Vagina (tissue), 2 donors: ENCODE measurements at regions not wholly inside any gene's neighbourhood (a gene's known extent, or its start where the extent isn't known, plus 50 kb on each side); places are given as distances from the start of the nearest gene placed in this dataset.

Experiments
- DNase-seq, 2 donors: peaks; one replicate each; pipeline ENCODE4 v3.0.0-alpha.2; 2017; ENCODE audit errors: extremely low spot score in 2 of 2
- H3K27ac ChIP-seq: fragments of 200-600 bp; sonication (generic); one replicate; pipeline ENCODE4 v1.5.1; 2019
- H3K27me3 ChIP-seq: fragments of 200-600 bp; sonication (generic); one replicate; pipeline ENCODE4 v1.5.1; 2019
- H3K36me3 ChIP-seq, 2 donors: fragments of 200-600 bp; sonication (generic); one replicate each; pipeline ENCODE4 v1.5.1; 2017 to 2019
- H3K4me1 ChIP-seq: fragments of 200-600 bp; sonication (generic); one replicate; pipeline ENCODE4 v1.5.1; 2019
- H3K4me3 ChIP-seq, 2 donors: fragments of 200-600 bp; sonication (generic); 1 replicate in 1 of 2; 2 replicates in 1 of 2; pipeline ENCODE4 v1.5.1; 2016 to 2019
- H3K9me3 ChIP-seq: fragments of 200-600 bp; sonication (generic); one replicate; pipeline ENCODE4 v1.5.1; 2019
- POLR2A ChIP-seq, 2 donors: fragments of 450-650 bp; IDR thresholded peaks; one replicate each; pipeline ENCODE4 v1.6.1; 2017; ENCODE audit warnings: antibody characterized with exemption in 2 of 2, mild to moderate bottlenecking in 2 of 2, moderate library complexity in 2 of 2
- POLR2AphosphoS5 ChIP-seq, 2 donors: sonication (generic); formaldehyde crosslinking; IDR thresholded peaks; one replicate each; pipeline ENCODE4 v1.9.0; 2017; ENCODE audit warnings: antibody characterized with exemption in 2 of 2, mild to moderate bottlenecking in 2 of 2, low read depth in 1 of 2; ENCODE audit not compliant: insufficient read depth in 1 of 2
- intact Hi-C: fragments of 100-400 bp; cut with DNase I; formaldehyde crosslinking; loops from one replicate; pipeline ENCODE4 v1.15.1; 2023
- TF ChIP-seq, protein P1 (sequence below), 3 experiments: fragments of 450-650 bp in 2 of 3; fragments of 200-600 bp in 1 of 3; sonication (generic) in 1 of 3; IDR thresholded peaks; one replicate each; pipeline ENCODE4 v1.5.1; 2017 to 2019; ENCODE audit warnings: antibody characterized with exemption in 3 of 3, mild to moderate bottlenecking in 2 of 3, moderate library complexity in 2 of 3

DNA sequence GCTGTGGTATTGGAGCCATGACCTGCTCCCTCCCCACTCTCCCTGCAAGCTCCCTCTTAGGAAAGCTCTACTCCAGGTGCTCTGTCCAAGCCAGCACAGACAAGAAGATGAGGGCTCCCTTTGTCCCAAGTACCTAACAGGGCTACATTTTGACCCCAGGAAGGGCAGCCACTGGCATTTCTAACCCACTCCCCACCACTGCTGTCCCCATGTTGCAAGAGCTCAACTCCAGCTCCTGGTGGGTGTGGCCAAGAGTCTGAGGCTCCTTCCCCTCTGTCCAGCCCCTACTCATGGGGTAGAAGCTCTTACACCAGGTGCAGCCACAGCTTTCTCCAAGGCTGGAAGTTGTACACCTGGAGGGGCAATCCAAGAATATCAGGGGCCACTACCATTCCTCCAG is 127.0 kb upstream of the NPAS2 start:
- intact Hi-C loops: no loop called here
- DNase-seq: peak; percentile 52 to 56
- TF ChIP-seq POLR2A (IDR thresholded peaks at IDR 0.05): no peak
- TF ChIP-seq, protein P1, sequence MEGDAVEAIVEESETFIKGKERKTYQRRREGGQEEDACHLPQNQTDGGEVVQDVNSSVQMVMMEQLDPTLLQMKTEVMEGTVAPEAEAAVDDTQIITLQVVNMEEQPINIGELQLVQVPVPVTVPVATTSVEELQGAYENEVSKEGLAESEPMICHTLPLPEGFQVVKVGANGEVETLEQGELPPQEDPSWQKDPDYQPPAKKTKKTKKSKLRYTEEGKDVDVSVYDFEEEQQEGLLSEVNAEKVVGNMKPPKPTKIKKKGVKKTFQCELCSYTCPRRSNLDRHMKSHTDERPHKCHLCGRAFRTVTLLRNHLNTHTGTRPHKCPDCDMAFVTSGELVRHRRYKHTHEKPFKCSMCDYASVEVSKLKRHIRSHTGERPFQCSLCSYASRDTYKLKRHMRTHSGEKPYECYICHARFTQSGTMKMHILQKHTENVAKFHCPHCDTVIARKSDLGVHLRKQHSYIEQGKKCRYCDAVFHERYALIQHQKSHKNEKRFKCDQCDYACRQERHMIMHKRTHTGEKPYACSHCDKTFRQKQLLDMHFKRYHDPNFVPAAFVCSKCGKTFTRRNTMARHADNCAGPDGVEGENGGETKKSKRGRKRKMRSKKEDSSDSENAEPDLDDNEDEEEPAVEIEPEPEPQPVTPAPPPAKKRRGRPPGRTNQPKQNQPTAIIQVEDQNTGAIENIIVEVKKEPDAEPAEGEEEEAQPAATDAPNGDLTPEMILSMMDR (IDR thresholded peaks at IDR 0.05): no peak
- no peak for TF ChIP-seq POLR2AphosphoS5 (IDR thresholded peaks at IDR 0.05; ENCODE audit: insufficient read depth in 1 of 2, low read depth in 1 of 2)
- Histone ChIP-seq H3K27ac (no peak overlapping the region), H3K36me3 (no peaks in the 10 kb centered on the region), H3K9me3 (no peaks in the 10 kb centered on the region), H3K4me1 (no peaks in the 10 kb centered on the region), H3K4me3 (no peak overlapping the region), H3K27me3 (no peaks in the 10 kb centered on the region)

DNA sequence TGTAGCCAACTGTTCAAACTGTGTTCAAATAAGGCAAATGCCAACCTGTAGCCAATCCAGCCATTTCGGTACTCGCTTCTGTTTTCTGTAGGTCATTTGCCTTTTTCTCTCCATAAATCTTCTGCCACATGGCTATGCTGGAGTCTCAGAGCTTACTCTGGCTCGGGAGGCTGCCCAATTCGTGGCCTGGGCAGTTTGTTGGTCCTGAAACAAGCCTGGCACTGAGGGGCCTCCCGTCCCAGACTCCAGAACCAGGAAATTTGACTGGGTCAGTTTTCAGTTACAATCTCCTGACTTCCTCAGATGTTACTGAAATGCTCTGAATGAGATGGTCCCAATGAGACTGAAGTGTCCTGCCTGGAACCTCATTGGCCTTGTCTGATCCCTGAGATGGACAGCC is 120.8 kb upstream of the NPAS2 start:
- intact Hi-C loops: no loop called here
- H3K9me3 ChIP-seq: no peaks in the 10 kb centered on the region
- no peak for TF ChIP-seq POLR2AphosphoS5 (IDR thresholded peaks at IDR 0.05; ENCODE audit: insufficient read depth in 1 of 2, low read depth in 1 of 2)
- TF ChIP-seq POLR2A (IDR thresholded peaks at IDR 0.05): no peak
- TF ChIP-seq, protein P1 (IDR thresholded peaks at IDR 0.05): no peak
- no peak overlapping the region for H3K4me3 ChIP-seq
- H3K4me1 ChIP-seq: peaks cover 6% of the 10 kb centered on the region
- H3K36me3 ChIP-seq: no peaks in the 10 kb centered on the region
- H3K27ac ChIP-seq: no peak overlapping the region
- peak; percentile 58 to 60 for DNase-seq
- no peaks in the 10 kb centered on the region for H3K27me3 ChIP-seq

DNA sequence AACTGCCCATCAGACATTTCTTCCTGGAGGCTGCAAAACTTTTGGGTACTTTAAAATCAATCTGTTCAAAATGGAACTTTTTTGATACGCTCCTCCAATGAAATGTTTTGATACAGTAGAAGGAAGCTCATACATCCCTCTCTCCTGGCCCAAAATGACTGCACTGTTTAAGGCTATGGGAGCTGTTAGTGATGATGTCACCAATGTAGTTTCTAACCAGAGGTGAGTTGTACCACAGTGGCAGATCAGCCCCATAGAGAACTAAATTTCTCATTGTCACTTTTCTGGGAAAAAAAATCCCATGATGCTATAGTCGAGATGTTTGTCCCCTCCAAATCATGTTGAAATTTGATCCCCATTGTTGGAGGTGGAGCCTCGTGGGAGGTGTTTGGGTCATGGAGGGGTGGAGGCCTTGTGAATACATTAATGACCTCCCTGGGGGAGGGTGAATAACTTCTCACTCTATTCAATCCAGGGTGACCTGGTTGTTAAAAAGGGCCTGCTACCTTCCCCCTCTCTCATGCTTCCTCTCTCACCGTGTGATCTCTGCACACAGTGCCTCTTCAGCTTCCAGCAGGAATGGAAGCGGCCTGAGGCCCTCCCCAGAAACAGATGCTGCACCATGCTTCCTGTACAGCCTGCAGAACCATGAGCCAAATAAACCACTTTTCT is 117.4 kb upstream of the NPAS2 start:
- TF ChIP-seq POLR2A (IDR thresholded peaks at IDR 0.05) (no peak), POLR2AphosphoS5 (IDR thresholded peaks at IDR 0.05; ENCODE audit: insufficient read depth in 1 of 2, low read depth in 1 of 2) (no peak)
- TF ChIP-seq, protein P1 (IDR thresholded peaks at IDR 0.05): no peak
- no peaks in the 10 kb centered on the region for H3K9me3 ChIP-seq
- intact Hi-C loops: no loop called here
- peaks cover 13% of the 10 kb centered on the region for H3K4me1 ChIP-seq
- H3K36me3 ChIP-seq: no peaks in the 10 kb centered on the region
- H3K4me3 ChIP-seq: no peak overlapping the region
- no peaks in the 10 kb centered on the region for H3K27me3 ChIP-seq
- peak in 1 of 2 donors; percentile 64 for DNase-seq
- no peak overlapping the region for H3K27ac ChIP-seq

DNA sequence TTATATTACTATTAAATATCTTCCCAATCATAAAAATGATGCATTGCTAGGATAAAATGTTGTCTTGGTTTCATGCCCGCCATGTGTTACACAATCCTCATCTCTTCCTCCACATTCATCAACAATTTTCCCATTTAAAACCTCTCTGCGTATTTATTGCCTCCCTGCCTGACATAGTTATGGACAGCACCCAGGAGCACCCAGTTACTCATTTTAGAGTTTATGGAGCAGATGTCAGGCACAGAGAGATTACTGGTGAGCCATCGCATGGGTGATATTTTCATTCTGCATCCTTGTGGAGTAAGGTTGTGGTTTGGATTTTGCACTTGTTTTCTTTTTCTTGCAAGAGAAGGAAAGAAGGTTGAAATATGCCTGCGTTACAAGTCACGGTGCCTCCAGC is 116.7 kb upstream of the NPAS2 start:
- intact Hi-C loops: no loop called here
- TF ChIP-seq POLR2AphosphoS5 (IDR thresholded peaks at IDR 0.05; ENCODE audit: insufficient read depth in 1 of 2, low read depth in 1 of 2) (peak; percentile 49 to 86), POLR2A (IDR thresholded peaks at IDR 0.05) (no peak)
- DNase-seq: peak; percentile 55 to 88
- H3K27me3 ChIP-seq: no peaks in the 10 kb centered on the region
- H3K36me3 ChIP-seq: no peaks in the 10 kb centered on the region
- H3K27ac ChIP-seq: no peak overlapping the region
- no peak overlapping the region for H3K4me3 ChIP-seq
- H3K9me3 ChIP-seq: no peaks in the 10 kb centered on the region
- peaks cover 13% of the 10 kb centered on the region for H3K4me1 ChIP-seq

DNA sequence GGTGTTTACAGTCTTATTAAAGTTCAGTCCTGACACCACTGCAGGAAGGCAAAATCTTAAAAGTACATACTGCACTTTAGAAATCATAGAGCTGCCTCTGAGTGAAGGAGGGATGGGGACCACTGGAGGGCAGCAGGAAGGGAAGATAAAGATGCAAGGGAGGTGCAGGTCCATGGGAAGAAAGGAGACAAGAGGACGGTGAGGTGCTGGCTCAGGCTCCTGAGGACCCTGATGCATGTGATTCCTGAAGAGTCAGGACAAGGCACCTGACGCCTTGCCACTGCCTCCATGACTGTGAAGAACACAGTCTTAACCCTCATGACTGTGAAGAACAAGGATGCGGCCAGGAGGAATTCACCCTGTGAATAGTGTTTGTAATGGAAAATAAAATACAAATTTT is 116.2 kb upstream of the NPAS2 start:
- Histone ChIP-seq H3K27me3 (no peaks in the 10 kb centered on the region), H3K27ac (peak overlapping the region; percentile 34), H3K36me3 (no peaks in the 10 kb centered on the region), H3K9me3 (no peaks in the 10 kb centered on the region), H3K4me1 (peaks cover 13% of the 10 kb centered on the region), H3K4me3 (no peak overlapping the region)
- peak; percentile 58 to 83 for DNase-seq
- TF ChIP-seq, protein P1 (IDR thresholded peaks at IDR 0.05): no peak
- TF ChIP-seq POLR2AphosphoS5 (IDR thresholded peaks at IDR 0.05; ENCODE audit: insufficient read depth in 1 of 2, low read depth in 1 of 2): no peak
- TF ChIP-seq POLR2A (IDR thresholded peaks at IDR 0.05): no peak
- intact Hi-C loops: no loop called here
